IPS DF 4.7 (cell line): ENCODE measurements at regions not wholly inside any gene's neighbourhood (a gene's known extent, or its start where the extent isn't known, plus 50 kb on each side); places are given as distances from the start of the nearest gene placed in this dataset.
"Not testable (repeated sequence)": the region's sequence is repeated elsewhere in the genome, so short reads cannot be mapped to it uniquely, and the experiment has no call there.

ENCODE experiments used
- DNase-seq: peaks from one replicate; pipeline ENCODE4 v3.0.0-alpha.2; 2013; ENCODE audit warnings: low spot score; ENCODE audit errors: extremely low read depth

DNA sequence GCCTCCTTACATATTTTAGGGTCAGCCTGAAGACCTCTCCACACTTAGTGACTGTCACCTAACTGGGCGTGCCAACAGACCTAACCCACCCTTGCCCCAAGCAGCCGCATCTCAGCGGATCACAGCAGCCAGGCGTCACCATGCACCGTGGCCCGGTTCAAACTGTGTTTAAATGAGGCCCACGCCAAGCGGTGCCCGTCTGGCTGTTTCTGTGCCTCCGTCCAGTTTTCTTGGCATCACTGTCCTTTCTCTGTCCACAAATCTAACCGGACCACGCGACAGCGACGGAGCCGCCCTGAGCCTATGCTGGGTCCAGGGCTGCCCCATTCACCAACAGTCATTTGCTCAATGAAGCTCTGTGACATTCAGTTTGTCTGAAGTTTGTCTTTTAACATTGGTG is 393.3 kb downstream of the THBS2 start:
- no peak for DNase-seq

DNA sequence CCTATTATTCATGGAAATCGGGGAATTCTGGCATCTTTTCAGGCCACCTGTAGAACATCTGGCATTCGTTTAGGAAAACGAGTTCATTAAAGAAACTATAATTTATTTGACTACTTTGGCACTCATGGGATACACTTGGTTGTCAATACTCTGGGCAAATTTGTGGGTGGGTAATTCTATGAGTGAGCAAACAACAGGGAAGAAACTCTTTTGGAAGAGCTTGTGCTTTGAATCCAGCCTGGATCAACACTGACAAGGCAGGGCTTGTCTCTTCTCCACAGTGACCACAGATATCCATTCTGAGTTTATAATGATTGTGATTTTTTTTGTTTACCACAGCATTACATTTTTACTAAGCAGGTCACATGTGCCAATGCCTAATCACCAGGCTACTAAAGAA is 394.7 kb downstream of the THBS2 start:
- no peak for DNase-seq

DNA sequence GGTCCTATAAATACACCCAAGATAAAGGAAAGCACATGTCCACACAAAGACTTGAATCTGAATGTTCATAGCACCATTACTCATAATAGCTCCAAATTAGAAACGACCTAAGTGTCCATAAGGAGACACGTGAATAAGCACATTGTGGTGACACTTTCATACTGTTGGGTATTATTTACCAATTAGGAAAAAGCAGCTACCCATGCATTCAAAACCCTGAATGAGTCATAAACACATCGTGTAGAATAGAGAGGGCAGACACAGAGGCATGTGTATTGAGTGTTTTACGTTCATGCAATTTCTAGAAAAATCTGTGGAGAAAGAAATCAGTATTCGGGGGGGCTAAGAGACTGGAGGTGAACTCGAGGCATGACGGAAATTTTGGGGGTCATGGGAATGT is 396.7 kb downstream of the THBS2 start:
- DNase-seq, result no peak

DNA sequence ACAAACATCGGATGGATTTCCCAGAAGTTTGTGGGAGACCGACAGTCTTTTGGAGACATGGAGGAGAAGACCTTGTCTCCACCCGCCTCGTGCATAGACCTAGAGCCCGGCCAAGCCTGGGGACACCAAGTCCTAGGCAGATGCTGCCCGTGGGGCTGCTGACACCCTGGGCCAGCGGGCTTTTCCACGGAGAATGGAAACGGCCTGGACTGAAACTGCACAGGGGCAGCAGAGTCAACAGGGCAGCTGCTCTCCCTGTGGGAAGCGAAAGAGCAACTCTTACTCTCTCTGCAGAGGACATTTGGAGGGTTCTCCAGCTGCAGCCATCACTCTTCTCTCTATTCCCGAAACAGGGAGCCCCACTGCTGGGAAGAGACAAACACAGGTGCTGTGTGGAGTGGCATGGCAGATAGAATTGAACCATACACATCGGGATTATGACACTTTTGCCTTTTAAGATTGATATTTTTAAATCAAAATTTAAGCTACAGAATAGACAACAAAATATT is 401.2 kb downstream of the THBS2 start:
- no peak for DNase-seq

DNA sequence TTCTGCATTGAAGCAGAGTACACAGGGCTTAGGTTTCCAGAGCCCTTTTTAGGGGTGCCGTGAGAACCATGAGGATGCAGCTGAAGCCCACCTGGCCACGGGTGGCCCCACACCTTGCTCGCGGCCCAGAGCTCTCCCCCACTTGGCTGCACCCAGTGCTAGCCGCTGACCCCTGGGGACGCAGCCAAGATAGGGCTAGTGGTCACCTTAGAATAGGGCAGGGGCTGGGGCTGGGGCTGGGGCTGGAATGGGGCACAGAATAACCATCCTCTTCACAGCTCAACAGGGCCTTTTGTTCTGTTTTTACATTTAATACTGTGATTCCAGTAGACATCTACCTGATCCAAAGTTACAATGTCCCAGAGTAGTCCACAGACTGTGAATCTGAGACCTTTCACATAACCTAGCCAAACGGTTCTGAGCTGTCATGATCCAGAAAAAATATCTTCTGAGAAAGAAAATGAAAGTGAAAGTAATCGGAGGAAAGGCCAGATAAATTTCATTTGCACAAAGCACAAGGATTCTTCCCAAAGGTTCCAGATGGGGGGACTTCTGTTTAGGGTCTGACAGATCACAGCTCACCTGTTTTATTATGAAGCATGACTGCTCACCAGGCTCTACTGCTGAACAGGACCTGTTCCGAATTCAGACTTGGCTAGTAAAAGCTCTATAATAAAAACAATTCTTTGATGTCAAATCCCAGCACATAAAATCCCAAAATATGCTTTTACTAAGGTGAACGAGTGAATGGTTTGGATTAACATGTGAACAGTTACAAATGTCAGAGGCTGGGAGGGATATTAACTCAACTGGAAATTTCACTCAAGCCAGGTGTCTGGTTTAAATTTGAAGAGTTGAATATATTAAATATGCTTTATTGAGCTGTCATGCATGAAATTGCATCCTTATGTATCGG is 401.9 kb downstream of the THBS2 start:
- no peak for DNase-seq

DNA sequence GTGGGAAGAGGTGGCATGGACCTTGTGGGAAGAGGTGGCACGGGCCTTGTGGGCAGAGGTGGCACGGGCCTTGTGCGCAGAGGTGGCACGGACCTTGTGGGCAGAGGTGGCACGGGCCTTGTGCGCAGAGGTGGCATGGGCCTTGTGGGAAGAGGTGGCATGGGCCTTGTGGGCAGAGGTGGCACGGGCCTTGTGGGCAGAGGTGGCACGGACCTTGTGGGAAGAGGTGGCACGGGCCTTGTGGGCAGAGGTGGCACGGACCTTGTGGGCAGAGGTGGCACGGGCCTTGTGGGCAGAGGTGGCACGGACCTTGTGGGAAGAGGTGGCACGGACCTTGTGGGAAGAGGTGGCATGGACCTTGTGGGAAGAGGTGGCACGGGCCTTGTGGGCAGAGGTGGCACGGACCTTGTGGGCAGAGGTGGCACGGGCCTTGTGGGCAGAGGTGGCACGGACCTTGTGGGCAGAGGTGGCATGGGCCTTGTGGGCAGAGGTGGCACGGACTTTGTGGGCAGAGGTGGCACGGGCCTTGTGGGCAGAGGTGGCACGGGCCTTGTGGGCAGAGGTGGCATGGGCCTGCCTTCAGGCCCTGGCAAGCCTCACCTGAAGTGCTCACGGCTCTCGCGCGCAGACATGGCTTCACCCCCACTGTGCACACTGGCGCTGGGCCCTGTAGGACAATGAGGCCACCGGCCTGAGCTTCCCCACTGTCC is 403.5 kb downstream of the THBS2 start:
- not testable (repeated sequence) for DNase-seq

DNA sequence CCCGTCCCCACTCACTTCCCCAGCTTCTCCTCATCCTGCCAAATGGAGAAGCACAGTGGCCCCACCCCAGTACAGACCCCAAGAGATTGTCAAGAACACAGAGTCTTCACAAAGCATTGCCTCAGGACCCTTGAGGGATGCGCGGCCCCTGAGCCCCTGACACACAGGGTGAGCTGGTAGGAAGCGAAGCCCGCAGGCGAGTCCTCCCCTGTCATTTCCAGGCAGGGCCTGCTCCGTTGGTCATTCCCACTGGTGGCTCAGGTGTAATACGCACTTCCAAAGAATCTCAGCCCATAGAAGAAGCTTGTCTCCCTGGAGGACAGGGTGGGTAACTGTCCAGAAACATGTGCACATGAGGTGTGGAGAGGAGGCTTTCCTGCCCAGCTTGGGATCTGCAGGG is 404.2 kb downstream of the THBS2 start:
- no peak for DNase-seq

DNA sequence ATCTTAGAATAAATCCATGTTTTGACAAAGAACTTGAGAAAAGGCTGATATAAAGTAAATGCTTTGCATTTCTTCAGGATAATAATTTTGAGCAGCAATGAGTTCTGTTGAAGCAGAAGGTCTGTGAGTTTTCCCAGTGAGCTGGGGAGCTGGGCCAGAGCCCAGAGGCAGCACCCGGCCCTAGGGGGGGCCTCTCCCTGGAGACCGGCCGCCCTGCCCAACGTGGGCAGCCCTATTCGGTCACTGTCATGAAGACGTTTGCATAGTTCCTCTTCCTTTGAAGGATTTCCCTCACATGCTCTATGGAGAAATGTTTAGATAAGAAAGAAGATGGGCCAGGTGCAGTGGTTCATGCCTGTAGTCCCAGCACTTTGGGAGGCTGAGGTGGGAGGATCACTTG is 404.8 kb downstream of the THBS2 start:
- no peak for DNase-seq

DNA sequence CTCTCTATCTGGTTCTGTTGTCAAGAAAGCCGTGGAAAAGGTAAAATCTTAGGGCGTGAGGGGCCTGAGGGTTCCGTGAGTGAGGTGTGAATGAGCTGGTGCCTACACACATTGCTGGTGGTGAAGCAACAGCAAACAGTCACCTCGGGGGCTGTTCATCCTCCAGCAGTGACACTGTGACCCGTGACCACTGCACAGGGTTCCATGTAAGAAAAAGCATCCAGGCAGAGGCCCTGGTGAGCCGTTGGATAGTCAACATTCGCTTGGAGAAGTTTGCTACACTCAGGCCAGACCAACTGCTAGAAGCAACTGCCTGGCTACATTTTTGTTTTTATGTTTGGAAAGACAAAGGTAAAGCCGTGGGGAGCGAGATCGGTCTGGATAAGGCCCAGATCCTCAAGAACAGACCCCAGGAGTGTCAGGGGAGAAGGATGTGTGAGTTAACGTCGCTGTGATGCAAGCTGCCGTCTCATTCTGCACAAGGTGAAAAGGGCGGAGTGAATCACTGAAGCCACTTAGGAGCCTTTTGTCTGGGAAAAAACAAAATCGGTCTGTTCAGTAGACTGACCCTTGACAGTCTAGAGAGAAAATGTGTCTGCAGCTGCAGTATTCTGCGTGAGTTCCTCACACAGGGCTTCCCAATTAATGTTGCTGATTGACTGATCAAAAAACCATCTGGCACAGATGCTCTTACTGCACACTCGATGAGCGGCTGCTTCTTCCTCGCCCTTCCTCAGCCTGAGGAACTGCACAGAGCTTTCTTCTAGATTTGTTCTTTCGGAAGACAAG is 404.0 kb downstream of the SMOC2 start:
- DNase-seq, result no peak

DNA sequence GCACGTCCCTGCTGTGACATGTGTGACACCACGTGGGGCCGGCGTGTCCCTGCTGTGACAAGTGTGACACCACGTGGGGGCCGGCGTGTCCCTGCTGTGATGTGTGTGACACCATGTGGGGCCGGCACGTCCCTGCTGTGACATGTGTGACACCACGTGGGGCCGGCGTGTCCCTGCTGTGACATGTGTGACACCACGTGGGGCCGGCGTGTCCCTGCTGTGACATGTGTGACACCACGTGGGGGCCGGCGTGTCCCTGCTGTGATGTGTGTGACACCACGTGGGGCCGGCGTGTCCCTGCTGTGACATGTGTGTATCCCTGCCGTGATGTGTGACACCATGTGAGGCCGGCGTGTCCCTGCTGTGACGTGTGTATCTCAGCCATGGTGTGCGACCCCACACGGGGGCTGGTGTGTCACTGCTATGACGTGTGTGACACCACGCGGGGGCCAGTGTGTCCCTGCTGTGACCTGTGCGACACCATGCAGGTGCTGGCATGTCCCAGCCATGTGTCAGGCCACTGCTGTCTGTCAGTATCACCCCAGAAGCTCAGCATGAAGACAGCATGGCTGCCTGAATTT is 401.7 kb downstream of the SMOC2 start:
- not testable (repeated sequence) for DNase-seq

DNA sequence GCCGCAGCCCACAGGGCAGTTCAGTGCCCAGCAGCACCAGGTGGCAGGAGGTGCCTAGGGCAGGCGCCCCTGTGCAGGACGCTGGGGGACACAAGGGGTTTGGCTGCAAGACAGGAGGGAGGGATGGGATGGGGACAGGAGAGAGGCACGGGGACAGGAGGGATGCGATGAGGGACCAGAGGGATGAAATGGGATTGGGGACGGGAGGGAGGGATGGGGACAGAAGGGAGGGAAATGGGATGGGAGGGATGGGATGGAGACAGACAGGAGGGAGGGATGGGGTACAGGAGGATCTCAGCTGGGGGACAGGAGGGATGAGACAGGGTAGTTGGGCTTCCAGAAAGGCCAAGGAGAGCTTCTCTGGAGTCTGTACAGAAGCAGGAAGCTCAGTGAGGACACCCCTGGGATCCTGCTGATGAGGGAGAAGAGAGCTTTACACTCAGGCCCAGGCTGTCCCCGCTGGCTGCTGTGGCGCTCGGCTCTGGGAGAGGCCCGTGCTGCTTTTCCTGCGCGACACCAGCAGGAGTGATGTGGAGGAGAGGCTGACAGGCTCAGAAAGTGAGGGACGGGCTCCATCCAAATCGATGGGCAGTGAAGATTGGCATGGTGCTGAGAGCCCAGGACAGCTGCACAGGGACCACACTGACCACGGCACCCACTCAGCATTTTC is 400.8 kb downstream of the SMOC2 start:
- no peak for DNase-seq

DNA sequence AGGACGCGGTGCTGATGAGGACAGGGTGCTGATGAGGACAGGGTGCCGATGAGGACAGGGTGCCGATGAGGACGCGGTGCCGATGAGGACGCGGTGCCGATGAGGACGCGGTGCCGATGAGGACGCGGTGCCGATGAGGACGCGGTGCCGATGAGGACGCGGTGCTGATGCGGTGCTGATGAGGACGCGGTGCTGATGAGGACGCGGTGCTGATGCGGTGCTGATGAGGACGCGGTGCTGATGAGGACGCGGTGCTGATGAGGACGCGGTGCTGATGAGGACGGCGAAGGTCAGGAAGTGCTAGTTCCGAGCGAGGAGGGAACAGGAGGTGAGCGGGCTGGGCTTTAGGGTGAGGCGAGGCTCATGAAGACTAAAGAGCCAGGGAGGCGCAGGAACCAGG is 399.9 kb downstream of the SMOC2 start:
- DNase-seq, result not testable (repeated sequence)

DNA sequence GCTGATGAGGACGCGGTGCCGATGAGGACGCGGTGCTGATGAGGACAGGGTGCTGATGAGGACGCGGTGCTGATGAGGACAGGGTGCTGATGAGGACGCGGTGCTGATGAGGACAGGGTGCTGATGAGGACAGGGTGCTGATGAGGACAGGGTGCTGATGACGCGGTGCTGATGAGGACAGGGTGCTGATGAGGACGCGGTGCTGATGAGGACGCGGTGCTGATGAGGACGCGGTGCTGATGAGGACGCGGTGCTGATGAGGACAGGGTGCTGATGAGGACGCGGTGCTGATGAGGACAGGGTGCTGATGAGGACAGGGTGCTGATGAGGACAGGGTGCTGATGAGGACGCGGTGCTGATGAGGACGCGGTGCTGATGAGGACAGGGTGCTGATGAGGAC is 399.3 kb downstream of the SMOC2 start:
- DNase-seq, result not testable (repeated sequence)

DNA sequence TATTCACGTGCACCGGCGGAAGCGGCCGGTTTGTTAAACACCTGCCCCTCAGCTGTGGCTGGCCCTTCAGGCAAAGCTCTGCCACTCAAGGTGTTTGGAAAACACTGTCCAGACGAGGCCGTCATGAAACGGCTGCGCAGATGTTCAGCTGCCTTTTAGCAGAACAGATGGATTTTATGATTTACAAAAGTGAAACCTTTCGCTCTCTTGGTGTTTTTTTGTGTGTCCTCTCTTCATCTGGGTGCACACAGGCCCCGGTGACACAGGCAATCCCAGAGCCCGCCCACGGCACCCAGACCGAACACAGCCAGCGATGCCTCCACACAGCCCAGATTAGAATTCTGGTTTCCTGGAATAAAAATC is 397.0 kb downstream of the SMOC2 start:
- DNase-seq, result no peak

DNA sequence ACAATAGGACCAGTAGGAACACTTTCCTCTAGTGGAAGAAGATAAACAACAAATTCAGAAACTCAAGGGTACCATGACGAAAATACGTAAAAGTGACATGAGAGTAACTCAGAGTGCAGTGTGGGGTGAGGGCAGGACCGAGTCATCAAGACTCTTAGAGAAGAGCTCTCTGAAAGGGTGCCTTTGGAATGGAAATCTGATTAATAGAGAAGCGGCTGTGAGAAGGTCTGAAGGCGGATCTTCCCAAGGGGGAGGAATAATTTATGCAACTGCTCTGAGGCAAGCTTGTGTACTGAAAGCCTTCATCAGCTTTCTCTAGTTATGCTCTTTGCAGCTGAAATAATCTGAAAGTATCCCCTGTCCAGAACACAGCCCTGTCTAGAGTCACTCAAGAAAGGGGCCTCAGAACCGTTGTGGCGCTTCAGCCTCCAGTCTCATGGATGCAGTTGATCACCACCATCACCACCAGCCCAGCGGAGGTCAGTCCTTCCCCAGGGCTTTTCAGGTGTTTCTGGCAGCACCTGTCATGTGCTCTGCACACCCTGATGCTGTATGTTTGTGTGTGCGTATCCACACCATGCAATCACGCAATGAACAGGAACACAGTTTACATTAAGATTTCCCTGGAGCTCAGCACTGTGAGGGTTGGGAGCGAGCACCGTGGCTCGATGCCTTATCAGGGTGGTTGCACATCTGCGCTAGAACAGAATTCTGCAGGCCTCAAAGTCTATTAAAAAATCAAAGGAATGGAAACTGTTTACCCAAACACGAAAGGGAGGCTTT is 396.5 kb downstream of the SMOC2 start:
- no peak for DNase-seq

DNA sequence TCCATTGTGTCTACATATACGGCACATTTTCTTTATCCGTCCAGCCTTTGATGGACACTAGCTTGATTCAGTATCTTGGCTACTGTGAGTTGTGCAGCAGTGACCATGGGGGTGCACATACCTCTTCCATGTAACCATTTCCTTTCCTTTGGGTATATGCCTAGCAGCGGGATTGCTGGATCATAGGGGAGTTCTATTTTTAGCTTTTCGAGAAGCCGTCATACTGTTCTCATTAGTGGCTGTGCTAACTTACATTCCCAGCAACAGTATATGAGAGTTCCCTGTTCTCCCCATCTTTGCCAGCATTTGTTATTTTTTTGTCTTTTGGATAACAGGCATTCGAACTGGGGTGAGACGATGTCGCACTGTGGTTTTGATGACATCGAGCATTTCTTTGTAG is 395.0 kb downstream of the SMOC2 start:
- DNase-seq, result no peak

DNA sequence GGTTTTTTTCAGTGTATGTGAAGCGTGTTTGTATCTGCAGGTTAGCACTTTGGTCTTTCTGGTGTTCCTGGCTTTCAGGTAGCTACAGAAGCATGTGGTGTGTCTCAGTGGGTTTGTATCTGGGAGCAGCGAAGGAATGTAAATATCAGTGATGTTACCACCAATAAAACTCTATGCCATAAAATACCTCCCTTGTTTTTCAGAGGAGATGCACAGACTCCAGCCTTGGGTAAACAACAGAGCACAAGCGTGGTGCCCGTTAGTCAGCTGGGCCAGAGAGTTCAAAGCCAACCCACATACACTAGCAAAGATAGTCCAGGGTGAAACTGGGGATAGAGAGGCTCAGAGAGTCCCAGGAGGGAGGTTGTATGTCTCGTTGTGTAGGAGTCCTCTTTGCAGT is 393.8 kb downstream of the SMOC2 start:
- no peak for DNase-seq

DNA sequence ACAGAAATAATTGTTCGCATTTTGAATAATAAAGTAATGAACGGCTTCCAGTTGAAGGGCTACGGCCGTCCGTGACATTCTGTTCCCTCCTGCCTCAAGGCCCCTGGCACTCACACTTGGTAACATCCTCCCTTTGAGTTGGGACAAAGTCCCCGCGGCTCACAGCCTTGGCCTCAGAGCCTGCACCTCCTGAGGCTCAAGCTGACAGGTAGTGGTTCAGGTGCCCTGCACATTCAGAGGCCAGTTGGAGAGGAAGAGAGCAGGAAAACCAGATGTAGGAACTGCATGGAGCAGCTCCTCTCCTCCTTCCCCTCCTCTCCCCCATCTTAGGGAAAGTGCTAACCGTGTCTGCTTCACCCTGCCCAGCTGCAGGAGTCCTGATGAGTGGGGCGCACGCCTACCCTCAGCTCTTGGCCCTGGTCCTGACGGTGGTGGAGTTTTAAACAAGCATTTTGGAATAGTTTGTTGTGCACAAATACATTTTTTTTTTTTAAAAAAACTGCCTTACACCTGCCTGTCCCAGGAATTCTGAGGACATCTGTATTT is 393.1 kb downstream of the SMOC2 start:
- DNase-seq, result no peak

DNA sequence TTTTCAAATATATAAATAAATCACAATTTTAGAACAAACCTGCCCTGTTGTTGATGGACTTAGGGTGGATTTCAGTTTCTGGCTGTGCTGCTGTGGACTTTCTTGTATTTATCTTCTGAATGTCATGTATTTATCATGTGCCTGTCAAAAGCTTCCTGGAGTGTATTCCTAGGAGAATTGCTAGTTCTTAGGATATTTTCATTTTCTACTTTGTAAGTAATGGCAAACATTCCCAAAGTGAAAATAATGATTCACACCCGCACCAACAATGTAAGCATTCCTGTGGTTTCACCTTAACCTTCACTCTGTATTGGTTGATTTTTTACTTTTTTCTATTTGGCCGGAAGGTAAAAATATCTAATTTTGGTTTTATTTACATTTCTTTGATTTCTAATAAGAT is 387.8 kb downstream of the SMOC2 start:
- DNase-seq, result no peak

DNA sequence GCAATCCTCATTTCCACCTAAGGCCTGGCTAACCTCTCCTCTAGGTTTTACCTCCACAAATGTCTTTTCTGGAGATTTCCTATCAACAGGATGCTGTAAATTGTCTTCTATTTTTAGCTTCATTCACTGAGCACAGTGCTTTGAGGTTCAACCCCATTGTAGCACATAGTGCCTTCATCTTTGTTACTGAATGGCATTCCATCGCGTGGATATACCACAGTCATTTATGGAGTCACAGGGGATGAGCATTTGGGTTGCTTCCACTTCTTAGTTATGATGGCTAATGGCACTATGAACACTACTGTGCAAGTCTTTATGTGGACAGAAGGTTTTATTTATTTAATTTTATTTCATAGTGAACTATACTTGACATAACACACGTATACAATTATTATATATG is 387.1 kb downstream of the SMOC2 start:
- DNase-seq, result no peak
